ENCODE measurements at regions not wholly inside any gene's neighbourhood (a gene's known extent, or its start where the extent isn't known, plus 50 kb on each side); places are given as distances from the start of the nearest gene placed in this dataset.

GRCh38 chr6:21918666-21919065, 325.1 kb downstream of the SOX4 start:
- TF ChIP-seq CTCF (IDR thresholded peaks at IDR 0.05; ENCODE audit: low read length) (no peak), EZH2 (IDR thresholded peaks at IDR 0.05; ENCODE audit: borderline replicate concordance, low read length) (no peak)

Data from OCI-LY1 (cell line).